ENCODE measurements at regions not wholly inside any gene's neighbourhood (a gene's known extent, or its start where the extent isn't known, plus 50 kb on each side); places are given as distances from the start of the nearest gene placed in this dataset.

GRCh38 chr11:115030166-115030565, 351.8 kb downstream of the NXPE2 start:
- TF ChIP-seq CTCF (IDR thresholded peaks at IDR 0.05): no peak
- no peak for TF ChIP-seq POLR2AphosphoS5 (IDR thresholded peaks at IDR 0.05)
- TF ChIP-seq POLR2A (IDR thresholded peaks at IDR 0.05): no peak

All from breast epithelium (tissue), 3 donors.